ENCODE measurements at regions not wholly inside any gene's neighbourhood (a gene's known extent, or its start where the extent isn't known, plus 50 kb on each side); places are given as distances from the start of the nearest gene placed in this dataset.

DNA sequence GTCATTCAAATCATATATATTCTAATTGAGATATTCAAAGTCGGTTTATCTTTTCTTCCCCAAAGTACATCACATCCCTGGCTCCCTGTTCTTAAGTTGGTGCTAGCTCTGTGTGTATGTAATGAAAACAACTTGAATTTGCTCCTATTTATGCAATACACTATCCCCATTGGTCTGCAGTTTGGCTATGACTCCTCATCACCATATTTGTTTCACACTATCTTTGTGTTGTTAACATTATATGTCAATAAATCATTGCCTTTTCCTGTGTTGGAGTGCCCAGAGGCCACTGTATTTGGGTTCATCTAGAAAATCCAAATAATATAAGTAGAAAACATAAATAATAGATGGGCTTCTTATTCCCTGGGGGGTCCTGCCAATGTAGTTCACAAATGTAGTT, 306.6 kb upstream of the TENM4 start:
- DNase-seq (ENCODE audit: extremely low read depth, low read depth) = no peak
- TF ChIP-seq CTCF (IDR thresholded peaks at IDR 0.05; ENCODE audit: low read depth, low read length) = no peak

- DNase-seq (ENCODE audit: extremely low read depth, low read depth) = no peak
- TF ChIP-seq CTCF (IDR thresholded peaks at IDR 0.05; ENCODE audit: low read depth, low read length) = no peak
Measured at GRCh38 chr11:79744941-79745340, 304.1 kb upstream of the TENM4 start.

DNA sequence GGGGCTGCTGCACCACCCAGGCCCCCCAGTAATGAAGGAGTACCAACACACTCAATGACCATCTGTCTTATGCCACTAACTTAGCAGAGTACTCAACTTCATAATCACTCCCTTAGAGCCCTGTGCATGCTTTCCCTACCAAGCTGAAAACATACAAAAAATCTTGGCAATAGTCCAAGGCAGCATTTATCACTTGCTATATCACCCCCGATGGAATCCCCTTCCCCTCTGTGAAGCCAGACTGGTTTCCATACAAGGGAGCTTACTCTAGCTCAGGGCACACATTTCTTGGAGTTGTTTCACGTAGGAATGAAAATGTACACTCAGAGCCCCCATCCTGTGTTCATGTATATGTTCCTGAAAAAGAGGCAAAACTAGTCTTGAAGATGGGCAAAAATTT, 301.3 kb upstream of the TENM4 start:
- no peak for TF ChIP-seq CTCF (IDR thresholded peaks at IDR 0.05; ENCODE audit: low read depth, low read length)
- DNase-seq (ENCODE audit: extremely low read depth, low read depth) = no peak

GRCh38 chr11:79739591-79739990, 298.8 kb upstream of the TENM4 start:
- DNase-seq (ENCODE audit: extremely low read depth, low read depth) = no peak
- TF ChIP-seq CTCF (IDR thresholded peaks at IDR 0.05; ENCODE audit: low read depth, low read length) = no peak

- DNase-seq (ENCODE audit: extremely low read depth, low read depth) = no peak
- no peak for TF ChIP-seq CTCF (IDR thresholded peaks at IDR 0.05; ENCODE audit: low read depth, low read length)
Measured at GRCh38 chr11:79727221-79727620, 286.4 kb upstream of the TENM4 start.

DNA sequence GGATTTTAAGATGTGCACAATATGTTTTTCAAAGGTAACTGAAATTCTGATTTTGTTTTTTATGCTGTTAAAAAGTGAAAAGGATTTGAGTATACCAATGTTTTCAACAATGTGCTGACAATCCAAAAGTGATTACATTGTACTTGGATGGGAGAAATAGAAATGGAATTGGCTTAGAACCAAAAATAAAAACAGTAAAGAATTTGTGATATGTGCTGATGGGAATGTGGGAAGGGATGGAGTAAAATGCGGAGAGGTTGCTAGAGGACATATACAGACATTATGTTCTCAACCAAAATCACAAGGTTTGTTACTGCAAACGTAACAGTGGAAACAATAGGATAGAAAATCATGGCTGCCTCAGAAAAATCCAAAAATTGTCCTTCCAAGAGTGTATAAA, 279.3 kb upstream of the TENM4 start:
- no peak for DNase-seq (ENCODE audit: extremely low read depth, low read depth)
- no peak for TF ChIP-seq CTCF (IDR thresholded peaks at IDR 0.05; ENCODE audit: low read depth, low read length)

DNA sequence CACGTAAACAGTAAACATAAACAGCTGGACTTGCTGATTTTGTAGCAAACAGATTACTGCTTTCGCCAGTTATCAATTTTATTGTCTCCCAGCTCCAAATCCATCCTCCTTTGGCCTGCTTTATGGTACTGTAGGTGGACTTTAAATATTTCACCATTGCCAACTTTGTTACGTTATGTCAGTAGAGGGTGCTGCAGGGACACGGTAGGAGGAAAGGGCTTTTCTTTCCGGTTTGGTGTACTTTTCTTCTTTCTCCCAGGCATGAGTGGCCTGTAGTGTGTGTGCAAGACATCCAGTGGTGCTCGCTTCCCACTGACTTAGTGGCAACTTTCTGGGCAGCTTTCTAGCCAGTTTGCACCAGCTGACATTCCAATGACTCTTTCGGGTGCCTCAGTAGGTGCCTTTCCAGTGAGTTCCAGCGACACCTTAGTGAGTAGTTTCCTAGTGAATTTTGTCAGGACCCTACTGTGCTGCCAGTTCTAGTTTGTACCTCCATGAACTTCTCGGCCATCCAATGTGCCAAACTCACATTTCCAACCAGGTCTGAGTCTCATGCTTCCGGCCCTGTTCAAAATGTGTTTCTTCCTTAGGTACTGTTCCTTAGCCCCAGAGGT, 267.6 kb upstream of the TENM4 start:
- DNase-seq (ENCODE audit: extremely low read depth, low read depth) = no peak
- no peak for TF ChIP-seq CTCF (IDR thresholded peaks at IDR 0.05; ENCODE audit: low read depth, low read length)

Data from AG09319 (cell line).